ENCODE measurements at regions not wholly inside any gene's neighbourhood (a gene's known extent, or its start where the extent isn't known, plus 50 kb on each side); places are given as distances from the start of the nearest gene placed in this dataset.

GRCh38 chr21:25127007-25127406 lies 480.3 kb downstream of the MRPL39 start:
- TF ChIP-seq, protein P1, sequence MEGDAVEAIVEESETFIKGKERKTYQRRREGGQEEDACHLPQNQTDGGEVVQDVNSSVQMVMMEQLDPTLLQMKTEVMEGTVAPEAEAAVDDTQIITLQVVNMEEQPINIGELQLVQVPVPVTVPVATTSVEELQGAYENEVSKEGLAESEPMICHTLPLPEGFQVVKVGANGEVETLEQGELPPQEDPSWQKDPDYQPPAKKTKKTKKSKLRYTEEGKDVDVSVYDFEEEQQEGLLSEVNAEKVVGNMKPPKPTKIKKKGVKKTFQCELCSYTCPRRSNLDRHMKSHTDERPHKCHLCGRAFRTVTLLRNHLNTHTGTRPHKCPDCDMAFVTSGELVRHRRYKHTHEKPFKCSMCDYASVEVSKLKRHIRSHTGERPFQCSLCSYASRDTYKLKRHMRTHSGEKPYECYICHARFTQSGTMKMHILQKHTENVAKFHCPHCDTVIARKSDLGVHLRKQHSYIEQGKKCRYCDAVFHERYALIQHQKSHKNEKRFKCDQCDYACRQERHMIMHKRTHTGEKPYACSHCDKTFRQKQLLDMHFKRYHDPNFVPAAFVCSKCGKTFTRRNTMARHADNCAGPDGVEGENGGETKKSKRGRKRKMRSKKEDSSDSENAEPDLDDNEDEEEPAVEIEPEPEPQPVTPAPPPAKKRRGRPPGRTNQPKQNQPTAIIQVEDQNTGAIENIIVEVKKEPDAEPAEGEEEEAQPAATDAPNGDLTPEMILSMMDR (IDR thresholded peaks at IDR 0.05) = no peak
- TF ChIP-seq EP300 (IDR thresholded peaks at IDR 0.05) (no peak), POLR2A (IDR thresholded peaks at IDR 0.05) (no peak), POLR2AphosphoS5 (IDR thresholded peaks at IDR 0.05) (no peak)
